Stimulated activated CD4-positive, alpha-beta T cell treated with anti-CD3 and anti-CD28 coated beads, Interleukin-1b, Interleukin-23, amount 100 ng/mL, for 48 hours (primary cell): ENCODE measurements at regions not wholly inside any gene's neighbourhood (a gene's known extent, or its start where the extent isn't known, plus 50 kb on each side); places are given as distances from the start of the nearest gene placed in this dataset.

ENCODE experiments used
- DNase-seq: peaks from one replicate; pipeline ENCODE4 v3.0.0-alpha.2; 2020

DNA sequence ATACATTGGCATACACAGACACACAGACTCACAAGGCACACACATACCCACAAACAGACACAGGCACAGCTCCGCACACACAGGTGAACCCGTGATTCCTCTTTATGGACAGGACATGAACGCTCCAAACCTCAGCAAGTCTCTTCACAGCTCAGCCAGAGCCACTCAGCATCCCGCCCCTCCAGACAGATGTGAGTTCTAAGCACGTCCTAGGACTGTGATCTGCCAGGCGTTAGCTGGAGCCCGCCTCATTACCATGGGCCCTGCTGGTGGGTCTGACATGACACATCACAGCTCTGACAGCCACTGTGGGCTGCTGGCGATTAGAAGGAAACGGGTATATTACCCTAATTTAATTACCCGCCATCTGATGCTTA, 176.7 kb upstream of the PPP2R2D start:
- DNase-seq: no peak

DNA sequence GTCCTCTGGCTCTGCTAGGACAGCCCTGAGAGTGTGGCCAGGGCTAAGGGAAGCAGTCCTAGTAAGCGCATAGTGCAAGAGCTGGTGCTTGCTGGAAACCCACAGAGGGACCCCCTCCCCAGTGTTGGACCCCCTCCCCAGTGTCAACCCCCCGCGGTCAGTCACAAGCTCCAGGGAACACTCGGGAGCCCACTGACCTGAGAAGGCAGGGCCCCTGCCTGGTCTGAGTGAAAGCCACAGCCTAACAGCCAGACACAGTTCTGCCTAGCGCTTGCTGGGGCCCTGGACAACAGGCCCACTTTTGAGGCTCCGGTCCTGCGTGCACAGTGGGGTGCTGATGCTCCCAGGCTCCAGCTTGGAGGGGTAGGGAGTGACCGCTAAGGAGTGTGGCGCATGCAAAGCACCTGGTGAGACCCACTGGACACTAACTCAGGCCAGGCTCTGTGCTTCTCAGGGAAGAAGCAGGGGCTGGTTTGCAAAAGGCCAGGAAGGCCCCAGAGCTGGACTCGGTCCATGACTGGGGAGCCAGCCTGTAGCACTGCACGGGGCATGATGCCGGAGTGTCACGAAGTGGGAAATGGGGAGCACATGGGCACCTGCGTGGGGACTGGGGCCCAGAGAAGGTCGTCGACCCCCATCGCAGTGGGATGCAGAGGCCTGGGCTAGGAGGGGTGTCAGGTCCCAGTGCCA, 175.8 kb upstream of the PPP2R2D start:
- no peak for DNase-seq

DNA sequence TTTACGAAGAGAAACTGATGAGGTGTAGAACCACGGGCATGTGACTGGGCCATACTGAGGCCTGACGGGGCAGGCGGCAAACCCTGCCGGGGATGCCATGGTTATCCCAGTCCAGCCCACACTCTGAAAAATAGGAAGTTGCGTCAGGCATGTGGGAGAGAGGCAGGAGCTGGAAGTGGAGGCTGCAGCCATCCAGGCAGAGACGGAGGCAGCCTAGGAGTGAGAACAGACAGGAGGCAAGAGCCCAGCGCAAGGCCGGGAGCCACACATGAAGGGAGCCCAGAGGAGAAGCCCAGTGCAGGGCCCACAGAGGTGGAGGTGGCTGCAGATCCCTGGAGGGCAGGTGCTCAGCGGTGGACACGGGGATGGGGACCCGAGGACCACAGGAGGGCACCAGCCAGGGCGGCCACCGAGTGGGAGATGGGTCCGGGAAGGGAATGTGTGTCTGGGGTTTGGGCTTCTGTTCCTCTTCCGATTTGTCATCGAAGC, 175.2 kb upstream of the PPP2R2D start:
- no peak for DNase-seq

DNA sequence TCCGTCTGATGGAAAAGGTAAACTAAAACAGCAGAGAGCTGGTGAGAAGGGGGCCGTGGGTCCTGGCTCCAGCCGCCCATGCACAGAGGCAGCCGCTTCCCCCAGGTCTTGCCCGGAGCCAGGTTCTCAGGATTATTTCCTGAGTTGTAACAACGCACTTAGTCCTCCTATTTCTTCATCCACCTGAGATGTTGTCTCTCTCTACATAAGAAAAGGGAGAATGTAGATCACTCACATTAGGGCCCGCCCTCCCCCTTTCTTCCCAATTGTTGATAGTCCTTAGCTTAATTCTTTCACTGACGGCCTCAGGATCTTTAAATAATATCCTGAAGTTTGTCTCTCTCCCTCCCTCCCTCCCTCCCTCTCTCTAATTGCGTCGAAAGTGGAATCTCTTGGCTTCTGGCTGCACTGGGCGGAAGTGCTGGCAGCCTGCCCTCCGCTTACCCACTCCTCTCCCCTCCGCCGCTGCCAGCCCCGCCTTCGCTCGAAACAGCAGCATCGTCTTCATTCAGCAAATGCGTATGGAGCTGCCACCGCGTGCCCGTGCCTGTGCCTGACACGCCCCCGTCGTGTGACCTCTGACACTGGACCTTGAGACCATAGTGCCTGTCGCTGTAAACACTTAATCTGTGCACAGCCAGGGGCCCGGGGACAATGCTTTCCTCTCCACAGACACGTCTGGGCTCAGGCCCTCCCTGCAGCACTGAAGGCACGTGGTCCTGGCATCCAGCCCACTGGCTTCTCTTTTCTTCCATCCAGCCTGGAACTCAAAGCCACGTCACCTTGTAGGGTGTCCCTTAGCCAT, 174.5 kb upstream of the PPP2R2D start:
- no peak for DNase-seq

DNA sequence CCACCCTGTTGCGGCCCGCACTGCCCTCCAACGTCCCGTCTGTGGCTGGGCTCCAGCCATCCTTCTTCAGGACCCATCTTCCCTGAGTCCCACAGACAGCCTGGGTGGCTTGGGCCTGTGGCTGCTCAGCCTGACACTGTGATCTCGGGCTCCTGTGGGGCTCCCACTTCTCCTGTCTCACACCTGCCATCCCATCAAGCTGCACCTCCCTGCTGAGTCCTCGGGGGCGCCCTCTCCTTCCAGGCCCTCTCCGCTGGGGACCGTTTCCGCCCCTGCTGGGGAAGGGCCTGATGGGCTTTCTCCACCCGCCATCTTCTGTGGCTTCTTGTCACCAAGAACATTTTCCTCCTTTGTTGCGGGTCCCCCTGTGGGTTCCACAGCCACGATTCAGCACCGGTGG, 173.8 kb upstream of the PPP2R2D start:
- no peak for DNase-seq

DNA sequence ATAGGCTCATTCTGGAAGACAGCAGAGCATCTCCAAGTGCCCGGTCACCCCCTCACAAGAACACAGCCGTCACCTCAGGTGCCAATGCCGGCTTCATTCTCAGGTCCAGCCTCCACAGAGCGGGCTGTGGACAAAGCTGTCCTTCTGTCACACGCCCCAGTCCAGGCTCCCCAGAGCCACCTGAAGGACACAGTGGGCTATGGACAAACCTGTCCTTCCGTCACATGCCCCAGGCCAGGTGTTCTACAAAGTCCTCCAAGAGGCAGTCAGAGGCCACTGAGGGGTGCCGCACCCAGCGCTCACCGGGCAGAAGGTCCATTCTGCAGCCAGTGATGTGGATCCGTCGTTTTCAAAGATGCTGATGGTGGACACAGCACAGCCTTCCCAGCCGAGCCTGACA, 173.2 kb upstream of the PPP2R2D start:
- no peak for DNase-seq

DNA sequence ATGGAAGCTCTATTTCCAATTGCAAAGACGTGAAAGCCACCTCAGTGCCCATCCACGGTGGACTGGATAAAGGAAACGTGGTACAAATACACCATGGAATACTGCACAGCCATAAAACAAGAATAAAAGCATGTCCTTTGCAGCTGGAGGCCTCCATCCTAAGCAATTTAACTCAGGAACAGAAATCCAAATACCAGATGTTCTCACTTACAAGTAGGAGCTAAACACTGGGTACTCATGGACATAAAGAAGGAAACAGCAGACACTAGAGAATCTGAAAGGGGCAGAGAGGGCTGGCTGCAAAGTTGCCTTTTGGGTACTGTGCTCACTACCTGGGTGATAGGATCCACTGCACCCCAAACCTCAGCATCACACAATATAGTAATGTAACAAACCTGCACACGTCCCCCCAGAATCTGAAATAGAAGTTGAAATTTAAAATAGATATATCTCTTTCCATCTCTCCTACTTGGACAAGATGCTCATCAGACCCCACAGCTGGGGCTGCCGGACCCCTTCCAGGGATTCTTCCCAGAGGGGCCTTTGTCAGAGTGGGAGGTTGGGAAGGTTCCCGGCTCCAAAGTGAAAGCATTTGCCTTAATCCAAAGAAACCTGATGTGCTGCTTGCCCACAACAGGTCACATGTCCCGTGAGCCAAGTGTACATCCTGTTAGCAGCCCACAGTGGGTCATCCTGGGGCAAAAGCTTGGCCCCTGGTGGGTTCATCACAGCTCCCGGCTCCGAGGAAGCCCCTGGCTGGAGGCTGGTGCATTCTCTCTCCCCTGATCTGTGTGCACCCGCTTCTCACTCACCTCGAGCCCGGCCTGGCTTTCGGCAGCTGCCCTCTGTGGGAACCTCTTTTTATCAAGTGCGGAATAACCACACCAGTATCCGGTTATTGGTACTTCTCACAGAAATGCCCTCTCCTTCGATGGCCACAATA, 172.3 kb upstream of the PPP2R2D start:
- DNase-seq: no peak

DNA sequence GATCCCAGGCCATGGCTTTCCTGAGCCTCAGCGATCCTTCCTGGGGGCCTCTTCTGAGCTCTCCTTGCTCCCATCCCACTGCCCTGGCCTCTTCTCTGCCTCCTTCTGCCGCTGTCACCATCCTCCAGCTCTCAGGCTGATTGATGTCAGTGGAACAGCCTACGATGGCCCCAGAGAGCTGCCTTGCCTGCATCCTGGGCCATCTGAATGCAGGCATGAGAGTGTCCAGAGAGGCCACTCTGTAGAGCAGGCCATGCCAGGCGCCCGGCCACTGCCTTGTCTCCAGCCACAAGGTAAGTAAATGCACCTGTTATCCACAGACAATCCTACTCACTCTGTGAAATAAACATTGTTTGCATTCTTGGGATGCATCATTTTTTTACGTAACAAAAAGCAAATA, 171.4 kb upstream of the PPP2R2D start:
- no peak for DNase-seq

DNA sequence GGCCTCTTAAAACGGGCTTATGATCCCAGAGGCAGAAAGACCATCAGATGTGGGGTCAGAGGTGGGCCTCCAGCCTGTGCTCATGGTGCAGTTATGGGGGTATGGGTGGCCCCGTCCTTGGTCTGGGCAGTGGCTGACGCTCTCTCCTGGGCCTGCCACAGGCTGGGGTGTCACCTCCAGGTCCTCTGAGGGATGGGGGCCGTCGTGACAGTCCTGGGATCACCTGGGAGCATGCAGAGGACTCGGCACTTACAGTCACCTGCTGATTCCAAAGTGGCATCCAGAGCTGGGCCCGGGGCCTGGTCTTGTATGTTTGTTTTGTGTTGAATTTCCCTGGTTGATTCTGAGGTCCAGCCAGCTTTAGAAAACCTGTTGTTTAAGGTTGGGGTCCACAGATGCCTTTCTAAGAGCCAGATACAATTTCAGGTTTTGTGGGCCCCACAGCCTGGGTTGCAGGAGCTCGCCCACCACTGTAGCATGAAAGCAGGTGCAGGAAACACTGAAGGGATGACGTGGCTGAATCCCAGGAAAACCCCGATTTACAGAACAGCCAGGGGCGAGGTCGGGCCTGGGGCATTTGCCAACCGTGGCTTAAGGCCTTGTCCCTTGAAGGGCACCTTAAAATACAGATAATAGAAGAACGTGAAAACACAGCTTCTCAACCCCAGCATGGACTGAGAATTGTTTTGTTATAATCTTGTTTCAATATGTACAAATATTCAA, 170.7 kb upstream of the PPP2R2D start:
- DNase-seq: no peak

DNA sequence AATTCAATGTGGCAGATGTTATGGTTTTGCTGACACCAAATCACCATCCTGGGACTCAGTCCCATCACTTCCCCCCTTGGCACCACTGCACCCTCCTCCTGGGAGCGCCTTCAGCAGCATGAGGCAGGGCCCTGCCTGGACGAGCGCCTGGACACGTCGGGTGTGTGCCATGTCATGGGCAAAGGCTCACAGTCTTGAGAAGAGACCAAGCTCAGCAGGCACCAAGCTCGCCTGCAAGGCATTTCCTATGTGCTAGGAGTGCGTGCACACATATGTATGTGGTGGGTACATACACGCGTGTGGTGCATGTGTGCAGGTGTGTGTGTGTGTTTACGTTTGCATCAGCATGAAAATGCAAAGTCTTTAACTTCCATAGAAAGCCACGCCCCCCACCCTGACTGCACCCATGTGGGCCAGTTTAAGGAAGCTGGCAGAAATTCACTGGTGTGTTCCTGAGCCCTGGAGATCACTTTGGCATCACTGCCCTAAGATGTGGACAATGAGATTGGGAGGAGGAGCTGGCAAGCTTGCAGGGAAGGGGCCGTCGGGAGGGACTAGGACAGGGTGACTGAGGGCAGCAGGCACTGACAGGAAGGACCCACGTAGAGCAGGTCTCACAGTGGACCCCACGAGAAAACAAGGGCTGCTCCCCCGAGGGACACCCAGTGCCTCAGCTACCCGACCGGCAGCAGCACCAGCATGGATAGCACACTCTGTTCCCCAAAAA, 169.9 kb upstream of the PPP2R2D start:
- DNase-seq: no peak

DNA sequence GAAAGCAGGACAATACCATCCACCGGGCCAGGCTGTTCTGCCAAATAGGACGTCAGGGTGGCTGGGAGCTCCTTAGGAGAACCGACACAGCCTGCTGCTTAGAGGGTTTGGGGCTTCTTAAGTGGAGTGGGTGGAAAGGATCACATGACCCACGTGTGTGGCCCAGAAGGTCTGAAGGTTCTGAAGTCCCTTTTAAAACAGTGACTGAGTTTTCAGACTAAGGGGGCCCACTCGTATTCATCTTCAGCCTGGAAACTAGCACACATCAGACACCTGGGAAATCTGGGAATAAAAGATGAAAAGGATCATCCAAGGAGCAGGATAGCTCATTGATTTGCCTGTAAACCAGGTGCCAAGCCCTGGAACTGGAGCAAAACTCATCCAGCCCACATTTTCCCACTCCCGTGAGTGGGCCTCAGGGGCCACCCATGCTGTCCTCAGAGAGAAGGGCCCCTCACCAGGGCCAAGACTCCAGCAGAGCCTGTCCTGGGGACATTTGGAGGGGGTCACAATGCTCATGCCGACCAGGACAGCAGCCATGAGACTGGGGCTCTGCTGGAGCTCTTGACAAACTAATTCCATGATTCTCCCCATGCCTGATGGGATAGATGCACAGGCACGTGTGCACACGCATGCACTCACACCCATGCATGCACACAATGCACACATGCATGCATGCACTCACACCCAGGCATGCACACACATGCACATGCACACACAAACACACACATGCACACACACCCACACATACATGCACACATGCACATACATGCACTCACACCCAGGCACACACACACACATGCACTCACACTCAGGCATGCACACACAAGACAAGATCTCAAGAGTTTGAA, 168.8 kb upstream of the PPP2R2D start:
- no peak for DNase-seq

DNA sequence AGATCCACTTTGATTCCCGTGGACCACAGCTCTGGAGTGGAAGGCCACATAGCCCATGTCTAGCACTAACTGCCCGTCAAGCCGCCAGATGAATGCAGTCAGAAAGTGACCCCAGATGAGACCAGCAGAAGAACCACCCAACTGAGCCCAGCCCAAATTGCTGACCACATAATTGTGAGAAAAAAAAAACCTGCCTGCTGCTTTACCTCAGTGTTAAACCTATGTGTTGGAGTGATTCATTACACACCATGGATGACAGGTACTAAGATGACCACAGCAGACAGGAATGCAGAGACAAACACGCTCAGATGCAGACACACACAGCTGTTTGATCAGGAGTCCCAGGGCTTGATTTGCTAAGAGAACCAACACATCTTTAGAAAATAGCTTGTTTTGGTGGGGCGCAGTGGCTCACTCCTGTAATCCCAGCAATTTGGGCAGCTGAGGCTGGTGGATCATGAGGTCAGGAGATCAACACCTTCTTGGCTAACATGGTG, 168.1 kb upstream of the PPP2R2D start:
- no peak for DNase-seq

DNA sequence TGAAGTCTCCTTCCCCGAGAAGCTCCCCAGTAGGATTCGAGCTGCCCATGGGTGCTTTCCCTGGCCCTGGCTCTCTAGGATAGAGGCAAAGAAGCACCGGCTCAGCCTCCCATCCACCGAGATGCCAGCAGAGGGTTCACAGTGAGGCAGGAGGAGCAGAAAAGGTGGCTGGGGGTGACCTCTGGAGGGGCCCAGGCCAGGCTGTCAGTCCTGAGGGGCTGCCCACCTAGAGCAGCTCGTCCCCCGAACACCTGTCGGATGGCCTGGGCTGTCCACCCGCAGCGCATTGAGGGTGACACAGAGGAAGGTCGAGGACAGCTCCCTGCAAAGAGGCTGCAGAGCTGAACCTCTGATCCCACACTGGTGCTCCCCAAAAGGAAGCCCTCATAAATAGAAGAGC, 167.2 kb upstream of the PPP2R2D start:
- DNase-seq: no peak

DNA sequence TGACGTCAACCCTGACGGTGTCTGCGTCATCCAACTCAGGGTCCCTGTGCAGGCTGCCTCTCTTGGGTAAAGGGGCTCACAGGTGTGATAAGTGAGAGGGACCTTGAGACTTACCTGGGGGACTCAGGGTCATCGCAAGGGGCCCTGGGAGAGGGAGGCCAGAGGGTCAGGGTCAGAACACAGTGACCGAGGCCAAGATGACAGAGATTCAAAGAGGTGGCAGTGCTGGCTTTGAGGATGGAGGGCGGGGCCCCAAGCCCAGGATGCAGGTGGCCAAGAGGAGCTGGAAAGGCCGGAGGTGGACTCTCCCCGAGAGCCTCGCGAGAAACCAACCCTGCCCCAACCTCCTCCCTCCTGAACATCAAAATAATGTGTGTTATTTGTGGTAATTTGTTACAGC, 165.2 kb upstream of the PPP2R2D start:
- DNase-seq: no peak

DNA sequence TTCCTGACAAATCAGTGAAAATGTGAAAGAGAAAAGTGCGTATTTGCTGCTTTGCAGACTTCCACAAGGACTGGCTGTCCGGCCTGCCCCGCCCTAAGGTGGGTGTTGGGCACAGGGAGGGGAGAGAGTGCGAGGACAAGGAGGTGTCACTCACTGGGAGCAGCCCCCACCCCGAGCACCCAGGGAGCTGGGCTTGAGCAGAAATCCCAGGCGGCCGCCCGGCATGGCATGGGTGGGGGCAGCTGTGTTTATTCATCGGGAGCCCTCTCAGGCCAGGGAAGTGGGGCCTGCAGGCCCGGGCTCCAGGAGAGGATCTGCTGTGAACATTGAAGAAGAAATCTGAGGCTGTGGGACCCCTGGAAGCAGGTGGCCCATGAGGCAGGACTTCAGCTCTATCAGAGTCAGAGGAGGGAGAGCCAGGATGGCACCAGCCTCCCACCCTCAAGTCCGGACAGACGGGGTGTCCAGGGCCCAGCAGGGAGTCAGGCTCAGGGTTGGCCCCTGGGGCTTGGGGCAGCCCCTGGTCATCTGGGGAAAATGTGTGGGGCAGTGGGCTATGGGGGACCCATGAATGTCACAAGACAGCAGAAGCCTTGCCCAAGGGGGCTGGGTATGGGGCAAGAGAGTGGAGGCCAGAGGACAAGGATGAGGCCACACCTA, 164.4 kb upstream of the PPP2R2D start:
- DNase-seq: no peak

DNA sequence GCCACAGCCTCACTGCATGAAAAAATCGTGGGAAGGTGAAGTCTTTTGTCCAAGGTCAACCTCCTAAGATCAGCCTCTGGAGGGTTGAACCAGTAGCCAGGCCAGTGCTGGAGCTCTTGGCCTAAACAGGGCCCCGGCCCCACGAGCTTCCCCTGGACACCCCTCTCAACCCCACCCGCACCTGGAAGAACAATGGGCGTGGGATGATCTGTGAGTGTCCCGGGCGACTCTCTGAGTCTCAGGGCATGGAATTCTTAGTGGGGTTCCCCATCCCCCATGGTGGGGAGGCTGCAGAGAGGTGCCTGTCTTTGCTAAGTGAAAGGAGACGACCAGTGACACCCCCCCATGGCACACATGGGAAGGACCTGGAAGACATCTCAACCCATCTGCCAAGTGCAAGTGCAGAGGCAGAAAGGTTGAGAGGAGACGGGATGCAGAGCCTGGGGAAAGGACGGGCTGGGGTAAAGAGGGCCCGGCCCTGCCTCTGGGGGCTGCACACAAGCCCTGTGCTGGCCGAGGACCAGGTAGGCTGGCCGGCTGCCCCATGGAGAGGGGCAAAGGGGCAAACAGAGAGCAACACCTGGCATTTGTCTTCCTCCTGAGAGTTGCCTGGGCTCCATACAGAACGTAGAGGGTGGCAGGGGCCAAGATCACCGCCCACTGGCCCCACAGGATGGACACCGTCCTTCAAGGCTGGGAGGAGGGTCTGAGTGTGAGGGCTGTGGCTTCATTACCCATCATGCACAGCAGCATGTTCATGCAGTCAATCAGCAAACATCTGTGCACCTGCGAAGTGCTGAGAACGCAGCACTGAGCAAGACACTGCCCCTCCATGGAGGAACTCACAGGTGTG, 163.0 kb upstream of the PPP2R2D start:
- DNase-seq: no peak

DNA sequence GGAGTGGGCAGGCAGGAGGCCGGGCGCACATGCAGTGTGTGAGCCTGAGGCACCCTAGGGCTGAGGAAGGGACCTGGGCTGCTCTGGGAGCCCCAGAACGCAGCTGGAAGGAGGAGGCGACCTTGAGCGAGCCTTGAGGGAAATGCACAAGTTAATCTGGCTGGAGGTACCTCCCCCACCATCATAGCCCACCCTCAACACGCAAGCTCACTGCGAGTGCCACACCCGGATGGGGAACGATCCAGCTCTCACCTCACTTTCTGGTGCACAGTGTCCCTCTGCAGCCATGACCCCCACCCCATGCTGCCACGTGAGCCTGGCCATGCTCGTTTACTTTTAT, 162.4 kb upstream of the PPP2R2D start:
- DNase-seq: no peak

DNA sequence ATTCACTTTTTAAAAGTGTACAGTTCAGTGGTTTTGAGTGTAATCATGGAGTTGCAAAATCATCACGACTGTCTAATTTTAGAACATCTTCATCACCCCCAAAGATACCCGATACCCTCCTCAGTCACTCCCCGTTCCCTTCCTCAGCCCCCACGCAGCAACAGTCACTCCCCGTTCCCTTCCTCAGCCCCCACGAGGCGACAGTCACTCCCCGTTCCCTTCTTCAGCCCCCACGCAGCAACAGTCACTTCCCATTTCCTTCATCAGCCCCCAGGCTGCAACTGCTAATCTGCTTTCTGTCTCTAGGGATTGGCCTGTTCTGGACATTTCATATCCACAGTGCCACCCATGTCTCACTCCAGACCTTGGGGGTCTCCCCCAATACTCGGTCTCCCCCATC, 161.6 kb upstream of the PPP2R2D start:
- no peak for DNase-seq

DNA sequence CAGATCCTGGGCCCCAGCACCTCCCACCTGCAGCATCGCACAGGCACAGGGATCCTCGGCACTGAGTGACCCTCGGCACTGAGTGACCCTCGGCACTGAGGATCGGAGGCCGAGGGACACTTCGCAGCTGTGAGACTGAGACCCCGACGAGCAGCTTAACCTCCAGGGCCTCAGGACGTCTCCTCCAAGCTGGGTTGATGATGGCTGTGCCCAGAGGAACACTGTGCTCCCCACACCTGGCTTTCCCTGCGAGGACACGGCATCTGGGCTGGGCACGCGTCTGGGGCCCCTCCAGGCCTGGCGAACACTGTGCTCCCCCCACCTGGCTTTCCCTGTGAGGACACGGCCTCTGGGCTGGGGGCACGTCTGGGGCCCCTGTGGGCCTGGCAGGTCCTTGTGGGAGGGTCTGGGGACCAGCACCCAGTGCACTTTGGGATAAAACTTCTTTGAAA, 158.3 kb upstream of the PPP2R2D start:
- no peak for DNase-seq
